ENCODE measurements at regions not wholly inside any gene's neighbourhood (a gene's known extent, or its start where the extent isn't known, plus 50 kb on each side); places are given as distances from the start of the nearest gene placed in this dataset.

GRCh38 chr3:113136071-113136470 lies 75.3 kb upstream of the BOC start:
- Mint-ChIP-seq H3K4me1 (ENCODE audit: low read depth) (peaks cover 4% of the 10 kb centered on the region), H3K9me3 (no peaks in the 10 kb centered on the region), H3K27ac (no peak overlapping the region), H3K4me3 (no peak overlapping the region), H3K36me3 (ENCODE audit: insufficient read depth in 2 of 2) (peaks cover 0 to 1% of the 10 kb centered on the region in 2 donors), H3K27me3 (ENCODE audit: low read depth) (no peaks in the 10 kb centered on the region)
- DNase-seq (no peak), ATAC-seq (replicated peaks in 1 of 2) (no peak)

- Mint-ChIP-seq H3K36me3 (ENCODE audit: insufficient read depth in 2 of 2) (peaks cover 0 to 1% of the 10 kb centered on the region in 2 donors), H3K27ac (no peak overlapping the region), H3K9me3 (no peaks in the 10 kb centered on the region), H3K4me3 (no peak overlapping the region), H3K27me3 (ENCODE audit: low read depth) (no peaks in the 10 kb centered on the region), H3K4me1 (ENCODE audit: low read depth) (peaks cover 9% of the 10 kb centered on the region)
- no peak for ATAC-seq (replicated peaks in 1 of 2)
- no peak for DNase-seq
Measured at GRCh38 chr3:113136544-113136943, 74.8 kb upstream of the BOC start.

- Mint-ChIP-seq H3K4me3 (no peak overlapping the region), H3K27ac (no peak overlapping the region), H3K4me1 (ENCODE audit: low read depth) (peaks cover 10% of the 10 kb centered on the region), H3K9me3 (no peaks in the 10 kb centered on the region), H3K36me3 (ENCODE audit: insufficient read depth in 2 of 2) (peaks cover 0 to 1% of the 10 kb centered on the region in 2 donors), H3K27me3 (ENCODE audit: low read depth) (peaks cover 9% of the 10 kb centered on the region)
- ATAC-seq (replicated peaks in 1 of 2) (no peak), DNase-seq (no peak)
Measured at GRCh38 chr3:113138839-113139743, 72.3 kb upstream of the BOC start.

GRCh38 chr3:113140876-113141275 lies 70.5 kb upstream of the BOC start:
- Mint-ChIP-seq H3K36me3 (ENCODE audit: insufficient read depth in 2 of 2) (peaks cover 0 to 1% of the 10 kb centered on the region in 2 donors), H3K4me3 (no peak overlapping the region), H3K27me3 (ENCODE audit: low read depth) (peaks cover 9% of the 10 kb centered on the region), H3K9me3 (no peaks in the 10 kb centered on the region), H3K27ac (no peak overlapping the region), H3K4me1 (ENCODE audit: low read depth) (peaks cover 10% of the 10 kb centered on the region)
- DNase-seq (peak; percentile 3 to 11), ATAC-seq (replicated peaks in 1 of 2) (peak; percentile 81 to 87)

- Mint-ChIP-seq H3K27me3 (ENCODE audit: low read depth) (peaks cover 9% of the 10 kb centered on the region), H3K4me3 (no peak overlapping the region), H3K4me1 (ENCODE audit: low read depth) (peaks cover 10% of the 10 kb centered on the region), H3K36me3 (ENCODE audit: insufficient read depth in 2 of 2) (peaks cover 0 to 1% of the 10 kb centered on the region in 2 donors), H3K9me3 (no peaks in the 10 kb centered on the region), H3K27ac (no peak overlapping the region)
- no peak for ATAC-seq (replicated peaks in 1 of 2)
- no peak for DNase-seq
Measured at GRCh38 chr3:113141543-113141942, 69.8 kb upstream of the BOC start.

- Mint-ChIP-seq H3K9me3 (no peaks in the 10 kb centered on the region), H3K4me1 (ENCODE audit: low read depth) (peaks cover 10% of the 10 kb centered on the region), H3K36me3 (ENCODE audit: insufficient read depth in 2 of 2) (peaks cover 0 to 1% of the 10 kb centered on the region in 2 donors), H3K27me3 (ENCODE audit: low read depth) (peaks cover 9% of the 10 kb centered on the region), H3K27ac (no peak overlapping the region), H3K4me3 (no peak overlapping the region)
- ATAC-seq (replicated peaks in 1 of 2) (no peak), DNase-seq (no peak)
Measured at GRCh38 chr3:113142476-113142875, 68.9 kb upstream of the BOC start.

- ATAC-seq (replicated peaks in 1 of 2) = no peak
- H3K4me3 Mint-ChIP-seq = no peak overlapping the region
- no peak overlapping the region for H3K27ac Mint-ChIP-seq
- peaks cover 15% of the 10 kb centered on the region for H3K27me3 Mint-ChIP-seq (ENCODE audit: low read depth)
- peaks cover 0 to 1% of the 10 kb centered on the region in 2 donors for H3K36me3 Mint-ChIP-seq (ENCODE audit: insufficient read depth in 2 of 2)
- H3K9me3 Mint-ChIP-seq = no peaks in the 10 kb centered on the region
- H3K4me1 Mint-ChIP-seq (ENCODE audit: low read depth) = peaks cover 10% of the 10 kb centered on the region
- no peak for DNase-seq
Measured at GRCh38 chr3:113143353-113143752, 68.0 kb upstream of the BOC start.

- Mint-ChIP-seq H3K27ac (no peak overlapping the region), H3K4me1 (ENCODE audit: low read depth) (no peaks in the 10 kb centered on the region), H3K36me3 (ENCODE audit: insufficient read depth in 2 of 2) (no peaks in the 10 kb centered on the region), H3K4me3 (no peak overlapping the region), H3K9me3 (no peaks in the 10 kb centered on the region), H3K27me3 (ENCODE audit: low read depth) (peaks cover 16% of the 10 kb centered on the region)
- DNase-seq (no peak), ATAC-seq (replicated peaks in 1 of 2) (no peak)
Measured at GRCh38 chr3:113147681-113148261, 63.6 kb upstream of the BOC start.

- Mint-ChIP-seq H3K27ac (no peak overlapping the region), H3K36me3 (ENCODE audit: insufficient read depth in 2 of 2) (no peaks in the 10 kb centered on the region), H3K27me3 (ENCODE audit: low read depth) (peaks cover 14% of the 10 kb centered on the region), H3K4me1 (ENCODE audit: low read depth) (no peaks in the 10 kb centered on the region), H3K4me3 (no peak overlapping the region), H3K9me3 (no peaks in the 10 kb centered on the region)
- DNase-seq (no peak), ATAC-seq (replicated peaks in 1 of 2) (no peak)
Measured at GRCh38 chr3:113148284-113148683, 63.1 kb upstream of the BOC start.

GRCh38 chr3:113150250-113150649 lies 61.1 kb upstream of the BOC start:
- no peak for DNase-seq
- Mint-ChIP-seq H3K27ac (no peak overlapping the region), H3K4me3 (no peak overlapping the region), H3K27me3 (ENCODE audit: low read depth) (peaks cover 14% of the 10 kb centered on the region), H3K36me3 (ENCODE audit: insufficient read depth in 2 of 2) (no peaks in the 10 kb centered on the region), H3K9me3 (no peaks in the 10 kb centered on the region), H3K4me1 (ENCODE audit: low read depth) (no peaks in the 10 kb centered on the region)
- no peak for ATAC-seq (replicated peaks in 1 of 2)

- Mint-ChIP-seq H3K27me3 (ENCODE audit: low read depth) (peaks cover 14% of the 10 kb centered on the region), H3K4me1 (ENCODE audit: low read depth) (no peaks in the 10 kb centered on the region), H3K4me3 (no peak overlapping the region), H3K36me3 (ENCODE audit: insufficient read depth in 2 of 2) (no peaks in the 10 kb centered on the region), H3K9me3 (no peaks in the 10 kb centered on the region), H3K27ac (no peak overlapping the region)
- ATAC-seq (replicated peaks in 1 of 2) = no peak
- no peak for DNase-seq
Measured at GRCh38 chr3:113151461-113152031, 59.8 kb upstream of the BOC start.

GRCh38 chr3:113152849-113153248 lies 58.5 kb upstream of the BOC start:
- no peaks in the 10 kb centered on the region for H3K9me3 Mint-ChIP-seq
- H3K4me3 Mint-ChIP-seq = no peak overlapping the region
- H3K36me3 Mint-ChIP-seq (ENCODE audit: insufficient read depth in 2 of 2) = no peaks in the 10 kb centered on the region
- ATAC-seq (replicated peaks in 1 of 2) (no peak), DNase-seq (no peak)
- H3K27ac Mint-ChIP-seq = no peak overlapping the region
- no peaks in the 10 kb centered on the region for H3K4me1 Mint-ChIP-seq (ENCODE audit: low read depth)
- peaks cover 13% of the 10 kb centered on the region for H3K27me3 Mint-ChIP-seq (ENCODE audit: low read depth)

- H3K4me1 Mint-ChIP-seq (ENCODE audit: low read depth) = no peaks in the 10 kb centered on the region
- no peak overlapping the region for H3K4me3 Mint-ChIP-seq
- DNase-seq = no peak
- no peak for ATAC-seq (replicated peaks in 1 of 2)
- H3K36me3 Mint-ChIP-seq (ENCODE audit: insufficient read depth in 2 of 2) = no peaks in the 10 kb centered on the region
- peaks cover 8% of the 10 kb centered on the region for H3K27me3 Mint-ChIP-seq (ENCODE audit: low read depth)
- no peaks in the 10 kb centered on the region for H3K9me3 Mint-ChIP-seq
- H3K27ac Mint-ChIP-seq = no peak overlapping the region
Measured at GRCh38 chr3:113153499-113154107, 57.8 kb upstream of the BOC start.

Data from activated T-cell treated with anti-CD3 and anti-CD28 coated beads, Interleukin-2, amount 50 U/mL, for 72 hours (primary cell).